ENCODE measurements at regions not wholly inside any gene's neighbourhood (a gene's known extent, or its start where the extent isn't known, plus 50 kb on each side); places are given as distances from the start of the nearest gene placed in this dataset.
"Not testable (repeated sequence)": the region's sequence is repeated elsewhere in the genome, so short reads cannot be mapped to it uniquely, and the experiment has no call there.

DNA sequence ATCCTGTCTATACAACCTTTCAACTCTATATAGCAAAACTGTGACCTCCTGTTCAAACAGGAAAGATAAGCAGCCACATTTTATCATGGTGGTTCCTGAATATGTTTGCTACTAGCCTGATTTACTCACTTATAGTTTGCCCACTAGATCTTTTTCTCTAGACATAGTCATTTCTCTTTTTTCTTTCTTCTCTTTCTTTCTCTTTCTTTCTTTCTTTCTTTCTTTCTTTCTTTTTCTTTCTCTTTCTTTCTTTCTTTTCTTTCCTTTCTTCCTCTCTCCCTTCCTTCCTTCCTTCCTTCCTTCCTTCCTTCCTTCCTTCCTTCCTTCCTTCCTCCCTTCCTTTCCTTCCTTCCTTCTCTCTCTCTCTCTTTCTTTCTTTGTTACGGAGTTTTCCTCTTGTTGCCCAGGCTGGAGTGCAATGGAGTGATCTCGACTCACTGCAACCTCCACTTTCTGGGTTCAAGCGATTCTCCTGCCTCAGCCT is 142.0 kb upstream of the TBL1XR1 start:
- H3K36me3 Mint-ChIP-seq, DNase-seq, H3K4me3 Mint-ChIP-seq, H3K9me3 Mint-ChIP-seq, H3K27me3 Mint-ChIP-seq: not testable (repeated sequence)
- peaks cover 57% of the 10 kb centered on the region for H3K4me1 Mint-ChIP-seq
- peak overlapping the region; percentile 95 for H3K27ac Mint-ChIP-seq

- H3K27ac Mint-ChIP-seq: no peak overlapping the region
- no peaks in the 10 kb centered on the region for H3K27me3 Mint-ChIP-seq
- peaks cover 62% of the 10 kb centered on the region for H3K4me1 Mint-ChIP-seq
- H3K9me3 Mint-ChIP-seq: peaks cover 1% of the 10 kb centered on the region
- no peak overlapping the region for H3K4me3 Mint-ChIP-seq
- no peak for DNase-seq
- H3K36me3 Mint-ChIP-seq: peaks cover 1% of the 10 kb centered on the region
Measured at GRCh38 chr3:177340243-177340830, 143.1 kb upstream of the TBL1XR1 start.

GRCh38 chr3:177341736-177342419 is 144.6 kb upstream of the TBL1XR1 start:
- DNase-seq: no peak
- no peak overlapping the region for H3K27ac Mint-ChIP-seq
- H3K4me1 Mint-ChIP-seq: peaks cover 64% of the 10 kb centered on the region
- H3K36me3 Mint-ChIP-seq: peaks cover 1% of the 10 kb centered on the region
- H3K4me3 Mint-ChIP-seq: no peak overlapping the region
- no peaks in the 10 kb centered on the region for H3K27me3 Mint-ChIP-seq
- peaks cover 1% of the 10 kb centered on the region for H3K9me3 Mint-ChIP-seq

- H3K4me1 Mint-ChIP-seq: peaks cover 61% of the 10 kb centered on the region
- H3K27me3 Mint-ChIP-seq: no peaks in the 10 kb centered on the region
Measured at GRCh38 chr3:177343122-177343625, 145.9 kb upstream of the TBL1XR1 start.

GRCh38 chr3:177345049-177345972 is 148.0 kb upstream of the TBL1XR1 start:
- peaks cover 58% of the 10 kb centered on the region for H3K4me1 Mint-ChIP-seq
- peak; percentile 70 for DNase-seq

More at GRCh38 chr3:177343122-177343625, 145.9 kb upstream of the TBL1XR1 start:
- no peak for DNase-seq
- H3K9me3 Mint-ChIP-seq: peaks cover 1% of the 10 kb centered on the region
- H3K27ac Mint-ChIP-seq: no peak overlapping the region
- peaks cover 1% of the 10 kb centered on the region for H3K36me3 Mint-ChIP-seq
- no peak overlapping the region for H3K4me3 Mint-ChIP-seq

GRCh38 chr3:177345973-177346503 is 148.8 kb upstream of the TBL1XR1 start:
- Mint-ChIP-seq H3K27ac (peak overlapping the region; percentile 91), H3K9me3 (no peaks in the 10 kb centered on the region), H3K4me3 (no peak overlapping the region), H3K27me3 (no peaks in the 10 kb centered on the region), H3K36me3 (peaks cover 2% of the 10 kb centered on the region), H3K4me1 (peaks cover 61% of the 10 kb centered on the region)
- DNase-seq: no peak

More at GRCh38 chr3:177345049-177345972, 148.0 kb upstream of the TBL1XR1 start:
- no peak overlapping the region for H3K4me3 Mint-ChIP-seq
- H3K36me3 Mint-ChIP-seq: peaks cover 2% of the 10 kb centered on the region
- peak overlapping the region; percentile 91 for H3K27ac Mint-ChIP-seq
- H3K9me3 Mint-ChIP-seq: no peaks in the 10 kb centered on the region
- no peaks in the 10 kb centered on the region for H3K27me3 Mint-ChIP-seq

- no peak overlapping the region for H3K4me3 Mint-ChIP-seq
- H3K27me3 Mint-ChIP-seq: no peaks in the 10 kb centered on the region
- H3K27ac Mint-ChIP-seq: no peak overlapping the region
- DNase-seq: no peak
- H3K4me1 Mint-ChIP-seq: peaks cover 66% of the 10 kb centered on the region
- no peaks in the 10 kb centered on the region for H3K9me3 Mint-ChIP-seq
- H3K36me3 Mint-ChIP-seq: peaks cover 2% of the 10 kb centered on the region
Measured at GRCh38 chr3:177346878-177347277, 149.6 kb upstream of the TBL1XR1 start.

- Mint-ChIP-seq H3K27me3 (no peaks in the 10 kb centered on the region), H3K36me3 (peaks cover 2% of the 10 kb centered on the region), H3K9me3 (no peaks in the 10 kb centered on the region), H3K4me1 (peaks cover 70% of the 10 kb centered on the region), H3K4me3 (no peak overlapping the region), H3K27ac (no peak overlapping the region)
- no peak for DNase-seq
Measured at GRCh38 chr3:177347611-177348010, 150.3 kb upstream of the TBL1XR1 start.

DNA sequence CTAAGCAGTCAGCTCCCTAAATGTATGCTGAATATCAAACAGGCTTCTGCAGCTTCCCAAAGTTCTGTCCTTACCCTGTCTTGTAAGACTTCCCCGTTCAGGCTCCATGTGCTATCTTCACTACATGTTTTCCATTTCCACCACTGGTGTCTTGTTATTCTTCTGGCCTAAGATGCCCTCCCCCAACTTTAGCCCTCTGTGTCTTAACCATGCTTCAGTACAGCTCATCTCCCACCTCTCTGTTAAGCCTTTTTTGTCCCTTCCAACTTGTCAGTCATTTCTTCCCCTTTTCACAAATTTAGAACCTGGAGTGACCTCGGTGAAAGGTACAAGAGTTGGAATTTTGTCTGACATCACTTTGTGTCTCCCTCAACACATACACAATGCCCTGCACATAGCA is 151.7 kb upstream of the TBL1XR1 start:
- Mint-ChIP-seq H3K36me3 (peaks cover 2% of the 10 kb centered on the region), H3K4me1 (peaks cover 66% of the 10 kb centered on the region), H3K27ac (no peak overlapping the region), H3K4me3 (no peak overlapping the region), H3K27me3 (no peaks in the 10 kb centered on the region), H3K9me3 (no peaks in the 10 kb centered on the region)
- no peak for DNase-seq

DNA sequence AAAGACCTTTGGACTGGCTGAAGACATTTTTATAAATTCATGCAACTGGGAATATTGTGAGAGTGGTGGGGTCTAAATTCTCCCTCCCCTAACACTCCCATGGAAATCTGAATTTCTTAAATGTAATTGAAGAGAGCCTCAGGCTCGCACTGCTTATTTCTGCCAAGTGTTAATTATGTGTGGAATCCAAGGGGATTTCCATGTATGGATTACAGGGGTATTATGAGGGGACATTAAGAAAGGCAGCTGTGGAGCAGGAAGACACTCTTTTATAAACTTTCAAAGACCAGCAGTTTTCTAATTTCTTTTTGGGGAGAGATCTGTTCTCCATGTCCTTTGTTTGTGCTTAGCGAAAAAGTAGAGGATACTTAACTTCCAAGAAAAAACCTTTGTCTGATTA is 152.1 kb upstream of the TBL1XR1 start:
- Mint-ChIP-seq H3K4me3 (no peak overlapping the region), H3K9me3 (no peaks in the 10 kb centered on the region), H3K4me1 (peaks cover 66% of the 10 kb centered on the region), H3K36me3 (peaks cover 2% of the 10 kb centered on the region), H3K27me3 (no peaks in the 10 kb centered on the region), H3K27ac (no peak overlapping the region)
- DNase-seq: no peak

DNA sequence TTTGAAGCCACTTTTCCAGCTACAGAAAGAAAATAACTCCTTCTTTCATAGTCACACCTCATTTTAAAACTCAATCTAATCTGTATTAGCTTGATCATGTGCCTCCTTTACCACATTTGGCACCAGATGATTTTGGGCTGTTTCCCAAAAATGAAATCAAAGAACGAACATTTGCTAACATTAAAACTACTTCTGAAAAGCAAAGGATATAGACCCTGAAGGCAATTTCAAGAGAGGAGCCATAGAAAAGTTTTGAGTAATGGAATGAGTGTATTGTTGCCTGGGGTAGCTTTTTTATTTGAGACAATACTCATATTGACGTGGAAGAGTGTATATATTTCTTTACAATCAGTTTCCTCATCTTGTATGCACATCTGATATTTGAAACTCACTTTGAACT is 152.8 kb upstream of the TBL1XR1 start:
- no peaks in the 10 kb centered on the region for H3K9me3 Mint-ChIP-seq
- H3K27me3 Mint-ChIP-seq: no peaks in the 10 kb centered on the region
- H3K27ac Mint-ChIP-seq: peak overlapping the region; percentile 44
- no peak overlapping the region for H3K4me3 Mint-ChIP-seq
- peaks cover 60% of the 10 kb centered on the region for H3K4me1 Mint-ChIP-seq
- peaks cover 1% of the 10 kb centered on the region for H3K36me3 Mint-ChIP-seq
- DNase-seq: no peak

- no peaks in the 10 kb centered on the region for H3K27me3 Mint-ChIP-seq
- H3K9me3 Mint-ChIP-seq: no peaks in the 10 kb centered on the region
- DNase-seq: no peak
- peaks cover 1% of the 10 kb centered on the region for H3K36me3 Mint-ChIP-seq
- H3K4me3 Mint-ChIP-seq: no peak overlapping the region
- peak overlapping the region; percentile 82 for H3K27ac Mint-ChIP-seq
- H3K4me1 Mint-ChIP-seq: peaks cover 52% of the 10 kb centered on the region
Measured at GRCh38 chr3:177351206-177351605, 153.9 kb upstream of the TBL1XR1 start.

DNA sequence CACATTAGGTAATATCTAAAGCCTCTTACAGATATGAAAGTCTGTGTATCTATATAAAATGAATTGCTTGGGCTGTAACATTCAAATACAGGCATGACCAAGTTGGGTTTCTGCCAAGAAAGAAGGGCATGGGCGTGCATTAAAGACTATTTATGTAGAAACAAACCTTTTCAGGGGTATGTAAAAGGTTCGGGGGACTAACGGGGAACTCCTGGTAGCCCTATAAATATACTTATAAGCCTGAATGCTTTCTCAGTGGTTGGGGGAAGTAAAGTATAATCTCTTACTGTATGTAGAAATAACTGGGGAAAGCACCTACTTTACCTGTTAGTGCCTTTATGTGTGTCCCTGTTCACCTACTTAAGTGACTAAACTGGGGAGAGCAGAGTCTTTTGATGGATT is 154.5 kb upstream of the TBL1XR1 start:
- H3K4me3 Mint-ChIP-seq: no peak overlapping the region
- H3K36me3 Mint-ChIP-seq: peaks cover 1% of the 10 kb centered on the region
- no peaks in the 10 kb centered on the region for H3K27me3 Mint-ChIP-seq
- DNase-seq: no peak
- peaks cover 53% of the 10 kb centered on the region for H3K4me1 Mint-ChIP-seq
- H3K27ac Mint-ChIP-seq: peak overlapping the region; percentile 82
- no peaks in the 10 kb centered on the region for H3K9me3 Mint-ChIP-seq

- Mint-ChIP-seq H3K27me3 (no peaks in the 10 kb centered on the region), H3K4me3 (no peak overlapping the region), H3K36me3 (peaks cover 1% of the 10 kb centered on the region), H3K9me3 (no peaks in the 10 kb centered on the region), H3K4me1 (peaks cover 55% of the 10 kb centered on the region), H3K27ac (peak overlapping the region; percentile 82)
- no peak for DNase-seq
Measured at GRCh38 chr3:177352424-177352823, 155.1 kb upstream of the TBL1XR1 start.

- peaks cover 57% of the 10 kb centered on the region for H3K4me1 Mint-ChIP-seq
- H3K9me3 Mint-ChIP-seq: no peaks in the 10 kb centered on the region
Measured at GRCh38 chr3:177353140-177353539, 155.9 kb upstream of the TBL1XR1 start.

More at GRCh38 chr3:177353140-177353539, 155.9 kb upstream of the TBL1XR1 start:
- no peak overlapping the region for H3K27ac Mint-ChIP-seq
- H3K36me3 Mint-ChIP-seq: peaks cover 1% of the 10 kb centered on the region
- H3K27me3 Mint-ChIP-seq: no peaks in the 10 kb centered on the region
- H3K4me3 Mint-ChIP-seq: no peak overlapping the region
- no peak for DNase-seq
